ENCODE measurements at regions not wholly inside any gene's neighbourhood (a gene's known extent, or its start where the extent isn't known, plus 50 kb on each side); places are given as distances from the start of the nearest gene placed in this dataset.
A peak's percentile ranks its signal among the peaks of the same experiment; 100 is the strongest.
"Not testable (repeated sequence)": the region's sequence is repeated elsewhere in the genome, so short reads cannot be mapped to it uniquely, and the experiment has no call there.

DNA sequence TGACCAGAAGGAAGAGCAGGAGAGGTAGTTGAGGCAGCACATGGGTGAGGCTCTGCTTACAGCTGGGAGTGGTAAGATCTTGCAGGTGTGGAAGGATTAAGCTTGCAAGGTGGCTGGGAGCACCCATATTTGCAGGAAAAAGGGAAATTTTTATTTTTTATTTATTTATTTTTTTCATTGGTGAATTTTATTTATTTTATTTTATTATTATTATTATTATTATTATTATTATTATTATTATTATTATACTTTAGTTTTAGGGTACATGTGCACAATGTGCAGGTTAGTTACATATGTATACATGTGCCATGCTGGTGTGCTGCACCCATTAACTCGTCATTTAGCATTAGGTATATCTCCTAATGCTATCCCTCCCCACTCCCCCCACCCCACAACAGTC, 297.4 kb upstream of the BOD1L1 start:
- not testable (repeated sequence) for DNase-seq

DNA sequence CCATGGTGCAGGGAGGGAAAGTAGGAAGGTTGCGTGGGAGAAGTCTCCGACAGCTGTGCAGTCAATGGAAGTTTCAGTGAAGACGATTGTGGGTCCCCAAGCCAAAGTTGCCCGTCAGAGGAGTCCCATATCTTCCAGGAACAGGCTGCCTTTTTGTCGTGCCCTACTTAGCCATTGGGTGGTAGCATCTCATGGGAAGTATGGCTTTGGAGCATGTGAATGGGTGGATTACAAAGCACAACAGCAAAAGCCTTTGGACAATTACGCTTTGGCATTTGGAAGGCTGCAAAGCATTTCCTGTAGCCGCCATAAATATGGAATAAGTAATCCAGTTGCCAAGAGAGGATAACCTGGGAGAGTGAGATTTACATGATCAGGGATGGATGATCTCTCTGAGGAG, 300.7 kb upstream of the BOD1L1 start:
- no peak for DNase-seq

DNA sequence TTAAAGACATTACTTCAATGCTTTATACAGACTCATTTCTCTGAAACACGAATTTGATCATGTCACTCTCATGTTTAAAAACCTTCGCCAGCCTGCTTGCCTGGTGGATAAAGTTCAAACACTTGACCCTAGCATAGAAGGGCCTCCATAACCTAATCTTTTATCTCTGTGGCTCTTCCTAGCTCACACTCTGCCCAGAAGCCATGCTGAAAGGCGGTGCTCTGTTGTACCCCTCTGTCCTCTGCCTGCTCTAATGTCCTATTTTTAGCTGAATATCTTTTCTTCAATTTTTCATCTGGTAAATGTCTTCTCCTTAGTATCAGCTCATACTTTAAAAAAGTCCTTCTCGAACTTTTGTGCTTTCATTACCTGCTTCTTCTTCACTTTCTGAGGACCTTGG, 302.6 kb upstream of the BOD1L1 start:
- no peak for DNase-seq

DNA sequence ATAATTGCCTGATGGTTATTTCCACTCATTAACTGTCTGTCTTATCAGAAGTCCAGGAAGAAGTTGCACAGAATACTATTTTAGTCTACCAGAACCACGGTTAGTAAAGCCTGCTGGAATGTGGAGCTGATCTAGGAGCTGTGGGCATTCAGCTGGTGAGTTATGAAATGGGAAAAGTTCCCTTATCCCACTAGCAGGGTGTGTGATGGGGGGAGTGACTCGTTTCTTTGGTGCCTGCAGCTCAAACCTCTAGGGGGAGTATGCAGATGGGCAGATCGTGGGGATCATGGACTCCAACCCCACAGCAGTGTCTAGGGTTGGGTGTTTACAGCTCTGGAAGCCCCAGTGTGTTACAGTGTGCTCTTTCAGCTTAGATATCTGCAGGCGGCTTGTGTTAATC, 305.7 kb upstream of the BOD1L1 start:
- no peak for DNase-seq

DNA sequence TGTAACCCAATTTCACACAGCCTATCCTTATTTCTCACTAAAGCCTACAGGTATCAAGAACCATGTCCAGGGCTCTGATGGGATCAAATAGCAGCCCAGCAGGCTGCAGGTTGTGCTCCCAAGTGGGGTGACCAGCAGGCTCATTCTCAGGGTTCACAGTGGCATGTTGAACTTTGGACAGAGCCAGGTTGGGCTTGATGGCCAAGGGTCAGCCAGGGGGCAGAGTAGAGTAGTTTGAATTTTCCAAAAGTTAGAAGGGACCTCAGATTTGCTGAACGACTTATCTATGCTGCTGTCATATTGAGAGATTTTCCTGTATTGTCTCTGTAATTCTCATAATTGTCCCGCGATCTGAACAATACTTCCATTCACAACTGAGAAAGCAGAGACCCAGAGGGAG, 310.8 kb upstream of the BOD1L1 start:
- no peak for DNase-seq

DNA sequence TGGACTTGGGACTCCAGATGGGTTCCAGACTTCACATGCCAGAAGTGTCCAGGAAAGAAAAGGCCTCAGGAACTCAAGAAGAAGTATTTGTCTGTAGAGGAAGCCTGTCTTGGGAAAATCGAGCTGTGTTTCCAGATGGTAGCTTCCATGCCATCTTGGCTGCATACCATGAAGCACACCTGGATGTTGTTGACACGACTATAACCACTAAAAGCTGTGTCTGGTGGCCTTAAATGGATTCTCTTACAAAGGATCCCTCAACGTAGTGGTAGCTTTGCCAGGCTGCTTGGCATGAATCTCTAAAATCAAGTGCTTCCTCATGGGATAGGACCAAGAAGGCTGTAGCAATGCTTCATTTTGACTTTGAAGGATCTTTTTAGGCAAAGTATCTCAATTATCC, 313.4 kb upstream of the BOD1L1 start:
- DNase-seq, result no peak

DNA sequence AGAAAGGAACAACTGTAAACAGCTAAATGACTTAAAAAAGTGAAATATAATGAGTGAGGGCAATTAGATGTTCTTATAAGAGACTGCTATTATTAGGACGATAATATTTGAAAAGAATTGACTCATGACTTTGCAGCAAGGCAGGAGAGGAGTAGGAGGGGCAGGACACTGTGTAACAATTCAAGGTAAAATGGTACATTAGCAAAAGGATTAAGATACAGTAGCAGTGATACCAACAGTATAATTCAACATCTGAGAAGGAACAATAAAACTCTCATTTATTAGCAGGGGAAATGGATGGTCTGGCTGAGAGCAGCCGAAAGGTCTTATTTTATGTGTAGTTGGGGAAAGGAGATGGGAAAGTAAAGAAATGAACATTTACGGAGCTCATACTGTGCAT, 315.5 kb upstream of the BOD1L1 start:
- peak in 1 of 51 donors; percentile 43 for DNase-seq

DNA sequence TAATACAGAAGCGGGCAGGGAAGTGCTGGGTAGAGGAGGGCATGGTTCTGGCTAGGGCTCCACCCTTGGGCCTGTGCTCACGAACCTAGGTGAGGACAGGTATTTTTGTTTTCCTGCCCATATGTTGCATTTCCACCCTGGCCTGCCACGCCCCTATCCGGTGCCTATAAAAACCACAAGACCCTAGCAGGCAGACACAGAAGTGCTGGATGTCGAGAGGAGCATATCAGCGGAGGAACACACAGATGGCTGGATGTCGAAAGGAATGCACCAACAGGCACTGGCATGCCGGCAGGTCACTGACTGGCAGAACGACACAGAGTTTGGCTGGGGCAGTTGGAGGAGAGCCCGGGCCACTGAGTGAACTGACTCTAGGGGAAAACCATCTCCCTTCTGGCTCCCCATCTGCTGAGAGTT, 316.6 kb upstream of the BOD1L1 start:
- DNase-seq, result no peak

DNA sequence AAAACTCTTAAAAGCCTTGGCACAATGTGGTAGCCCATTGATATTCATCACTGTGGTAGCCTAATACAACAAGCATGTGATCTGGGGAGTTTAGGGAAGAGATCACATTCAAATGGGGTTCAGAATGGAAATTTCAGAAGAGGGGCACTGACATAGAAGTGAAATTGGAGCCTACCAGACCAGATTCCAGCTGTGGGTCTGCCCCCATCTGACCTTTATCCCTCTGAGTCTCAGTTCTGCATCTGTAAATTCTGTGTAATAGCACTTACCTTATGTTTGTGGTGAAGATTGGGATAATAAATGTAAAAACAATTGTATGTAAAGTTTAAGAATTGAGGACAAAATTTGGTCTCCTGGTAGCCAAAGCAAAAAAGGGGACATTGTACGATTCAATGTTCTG, 320.4 kb upstream of the BOD1L1 start:
- DNase-seq, result no peak

DNA sequence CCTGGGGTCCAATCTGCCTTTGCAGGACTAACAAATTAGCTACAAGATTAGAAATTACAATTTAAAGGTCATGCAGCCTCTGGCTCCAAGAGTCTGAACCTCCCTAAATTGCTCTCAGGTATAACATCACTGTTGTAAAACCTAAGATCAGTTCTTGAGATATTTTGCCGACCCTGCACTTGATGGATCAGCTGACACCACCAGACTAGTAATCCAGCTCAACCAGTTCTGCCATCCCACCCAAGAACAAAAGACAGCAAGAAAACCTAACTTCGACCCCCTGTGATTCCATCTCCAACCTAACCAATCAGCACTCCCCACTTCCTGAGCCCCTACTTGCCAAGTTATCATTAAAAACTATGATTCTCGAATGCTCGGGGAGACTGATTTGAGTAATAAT, 323.0 kb upstream of the BOD1L1 start:
- no peak for DNase-seq

DNA sequence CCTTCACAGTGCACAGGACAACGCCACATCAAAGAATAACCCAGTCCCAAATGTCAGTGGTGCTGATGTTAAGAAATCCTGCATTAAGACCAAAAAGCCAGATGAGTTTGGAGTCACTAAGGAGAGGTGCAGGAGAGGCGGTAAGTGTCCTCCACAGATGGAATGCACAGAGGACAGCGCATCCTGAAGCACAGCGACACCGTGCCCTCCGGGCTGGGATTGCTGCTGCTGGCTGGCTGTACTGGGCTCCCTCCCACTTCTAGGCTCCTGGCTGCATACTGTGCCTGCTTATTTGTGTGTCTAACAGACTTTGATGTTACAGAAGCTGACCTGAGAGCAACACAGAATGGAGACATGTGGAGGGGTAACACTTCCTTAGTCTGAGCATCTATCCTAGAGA, 325.6 kb upstream of the BOD1L1 start:
- no peak for DNase-seq

DNA sequence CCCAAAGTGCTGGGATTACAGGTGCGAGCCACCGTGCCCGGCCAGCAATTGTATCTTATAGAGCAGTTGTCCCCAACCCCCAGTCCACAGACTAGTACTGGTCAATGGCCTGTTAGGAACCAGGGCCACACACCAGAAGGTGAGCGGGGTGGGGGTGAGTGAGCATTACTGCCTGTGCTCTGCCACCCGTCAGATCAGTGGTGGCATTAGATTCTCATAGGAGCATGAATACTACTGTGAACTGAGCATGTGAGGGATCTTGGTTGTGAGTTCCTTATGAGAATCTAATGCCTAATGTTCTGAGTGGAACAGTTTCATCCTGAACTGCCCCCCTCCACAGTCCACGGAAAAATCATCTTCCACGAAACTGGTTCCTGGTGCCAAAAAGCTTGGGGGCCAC, 328.0 kb upstream of the BOD1L1 start:
- DNase-seq, result no peak

DNA sequence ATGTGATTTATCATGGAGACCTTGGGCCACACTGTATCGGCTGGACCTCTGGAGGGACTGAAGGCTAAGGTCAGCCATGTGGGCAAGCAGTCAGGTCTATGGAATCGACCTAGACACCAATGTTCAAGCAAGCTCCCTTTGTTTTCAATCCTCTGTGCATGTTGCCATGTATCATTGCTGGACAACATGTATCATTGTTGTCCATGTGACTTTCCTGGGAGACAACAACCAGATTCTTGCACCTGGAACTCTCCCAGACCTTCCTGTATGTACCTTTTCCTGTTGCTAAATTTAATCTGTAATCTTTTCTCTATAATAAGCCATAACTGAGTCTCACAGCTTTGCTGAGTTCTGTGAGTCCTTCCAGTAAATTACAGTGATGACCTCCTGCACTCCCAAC, 329.4 kb upstream of the BOD1L1 start:
- DNase-seq, result no peak

DNA sequence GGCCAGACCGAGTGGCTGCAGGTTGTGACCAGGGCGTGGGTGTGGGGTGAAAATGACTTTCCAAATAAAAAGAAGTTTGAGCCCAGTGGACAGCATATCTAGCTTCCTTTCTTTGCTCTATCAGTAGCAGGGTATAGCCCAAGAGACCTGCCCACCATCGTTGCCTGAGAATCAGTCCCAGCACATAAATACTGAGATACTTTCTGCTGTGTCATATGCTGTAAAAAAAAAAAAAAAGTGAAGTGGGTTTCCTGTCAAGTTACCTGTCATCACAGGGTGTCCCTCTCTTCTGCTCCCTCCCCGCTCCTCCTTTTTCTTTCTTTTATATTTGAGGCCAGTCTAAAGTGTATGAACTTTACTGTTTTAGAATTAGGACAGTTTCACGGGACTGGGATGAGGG, 330.3 kb upstream of the BOD1L1 start:
- no peak for DNase-seq

DNA sequence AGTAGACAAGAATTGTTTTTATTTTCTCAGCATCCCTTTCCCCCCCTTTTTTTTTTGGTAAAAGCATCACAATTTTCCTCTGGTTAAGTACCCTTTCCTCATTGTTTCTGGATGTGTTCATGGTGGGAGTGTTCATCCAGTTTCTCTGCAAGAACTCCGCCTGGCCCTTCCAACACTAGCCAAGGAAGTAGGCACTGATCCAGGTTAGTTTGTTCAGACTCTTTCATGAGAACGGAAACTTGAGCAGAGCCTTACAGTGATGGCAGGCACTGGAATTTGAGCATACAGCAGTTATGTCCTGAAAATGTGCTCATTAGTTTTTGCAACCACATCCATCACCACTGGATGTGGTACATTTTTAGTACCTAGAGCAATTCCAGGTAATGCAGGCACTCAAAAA, 336.1 kb upstream of the BOD1L1 start:
- DNase-seq, result no peak

DNA sequence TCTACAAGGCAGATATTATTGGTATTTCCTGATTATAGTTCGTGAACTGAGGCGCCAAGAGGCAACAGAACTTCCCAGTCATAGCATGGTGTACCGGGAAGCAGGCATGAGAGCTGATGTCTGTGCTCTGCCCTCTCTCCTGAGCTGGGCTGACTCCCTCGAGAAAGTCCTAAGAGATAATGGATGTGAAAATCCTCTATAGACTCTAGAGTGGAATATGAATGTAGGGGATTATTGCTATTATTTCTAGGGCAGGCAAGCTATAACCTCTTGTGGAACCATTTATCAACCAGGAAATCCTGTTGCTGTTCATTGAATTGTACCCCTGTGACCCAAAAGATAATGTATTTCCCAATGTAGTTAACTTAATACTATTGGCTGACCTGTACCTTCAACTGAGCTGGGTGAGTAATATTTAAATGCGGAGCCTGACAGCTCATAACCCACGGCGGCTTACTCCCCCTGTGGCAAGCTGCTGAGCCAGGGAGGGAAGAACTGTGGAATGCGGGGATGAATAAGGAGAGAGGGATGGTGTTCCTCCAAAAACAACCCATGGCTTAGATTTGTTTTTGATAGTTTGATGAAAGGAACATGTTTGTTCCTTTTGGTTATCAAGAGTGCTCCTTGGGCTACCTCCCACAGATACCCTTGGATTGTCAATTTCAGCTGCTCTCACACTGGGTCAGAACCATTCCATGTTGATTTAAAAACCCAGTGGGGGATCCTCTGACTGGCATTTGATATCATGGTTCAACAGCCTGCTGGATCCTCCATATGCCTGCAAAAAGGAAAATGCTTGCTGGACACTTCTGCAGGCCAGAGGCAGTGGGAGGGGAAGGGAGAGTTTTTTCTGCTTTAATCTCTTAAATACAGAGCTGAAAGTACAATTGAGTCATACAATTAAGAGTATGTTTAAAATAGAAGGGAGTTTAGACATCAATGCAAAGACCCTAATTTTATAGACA, 339.0 kb upstream of the BOD1L1 start:
- DNase-seq, result no peak

DNA sequence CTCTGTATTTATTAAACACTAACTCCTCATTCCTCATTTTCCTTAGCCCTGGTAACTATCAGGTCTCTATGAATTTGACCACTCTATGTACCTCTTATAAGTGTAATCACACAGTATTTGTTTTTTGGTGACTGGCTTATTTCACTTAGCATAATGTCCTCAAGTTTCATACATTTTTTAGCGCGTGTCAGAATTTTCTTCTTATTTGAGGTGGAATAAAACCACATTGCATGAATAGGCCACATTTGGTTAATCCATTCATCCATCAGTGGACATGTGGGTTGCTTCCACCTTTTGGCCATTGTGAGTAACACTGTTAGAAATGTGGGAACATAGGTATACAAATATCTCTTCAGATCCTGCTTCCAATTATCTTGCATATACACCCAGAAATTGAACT, 341.2 kb upstream of the BOD1L1 start:
- DNase-seq, result no peak

DNA sequence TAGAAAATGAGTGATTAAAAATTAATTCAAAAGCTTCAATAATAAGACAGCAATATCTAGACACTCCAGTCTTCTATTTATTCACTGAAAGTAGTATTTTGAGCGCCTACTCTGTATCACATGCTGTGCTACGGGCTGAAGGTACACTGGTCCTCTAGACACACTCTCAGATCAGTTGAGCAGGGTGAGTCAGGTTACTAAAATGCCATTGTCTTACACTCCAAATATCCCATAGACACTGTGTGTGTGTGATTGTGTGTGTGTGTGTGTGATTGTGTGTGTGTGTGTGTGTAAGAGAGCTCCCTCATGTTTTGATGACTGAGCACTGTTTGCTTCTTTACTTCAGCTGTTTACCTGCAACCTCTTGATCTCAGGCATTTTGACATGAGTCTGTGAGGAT, 342.8 kb upstream of the BOD1L1 start:
- no peak for DNase-seq

DNA sequence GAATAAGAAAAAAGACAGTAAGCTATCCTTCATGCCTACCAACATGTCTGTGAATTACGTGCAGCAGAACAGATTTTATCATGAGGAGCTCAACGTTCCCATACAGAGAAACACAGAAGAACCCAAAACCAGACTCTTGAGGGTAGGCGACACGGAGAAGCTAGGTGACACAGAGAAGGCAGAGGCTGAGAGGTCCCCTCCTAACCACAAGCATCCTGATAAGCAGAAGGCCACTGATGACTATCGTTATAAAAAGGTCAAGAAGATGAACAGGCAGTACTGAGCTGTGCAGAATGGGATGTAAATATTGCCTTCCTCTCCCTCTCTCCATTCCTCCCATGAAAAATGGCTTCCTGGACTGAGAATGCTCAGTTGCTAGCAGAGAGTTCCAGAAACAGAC, 350.2 kb upstream of the BOD1L1 start:
- no peak for DNase-seq

DNA sequence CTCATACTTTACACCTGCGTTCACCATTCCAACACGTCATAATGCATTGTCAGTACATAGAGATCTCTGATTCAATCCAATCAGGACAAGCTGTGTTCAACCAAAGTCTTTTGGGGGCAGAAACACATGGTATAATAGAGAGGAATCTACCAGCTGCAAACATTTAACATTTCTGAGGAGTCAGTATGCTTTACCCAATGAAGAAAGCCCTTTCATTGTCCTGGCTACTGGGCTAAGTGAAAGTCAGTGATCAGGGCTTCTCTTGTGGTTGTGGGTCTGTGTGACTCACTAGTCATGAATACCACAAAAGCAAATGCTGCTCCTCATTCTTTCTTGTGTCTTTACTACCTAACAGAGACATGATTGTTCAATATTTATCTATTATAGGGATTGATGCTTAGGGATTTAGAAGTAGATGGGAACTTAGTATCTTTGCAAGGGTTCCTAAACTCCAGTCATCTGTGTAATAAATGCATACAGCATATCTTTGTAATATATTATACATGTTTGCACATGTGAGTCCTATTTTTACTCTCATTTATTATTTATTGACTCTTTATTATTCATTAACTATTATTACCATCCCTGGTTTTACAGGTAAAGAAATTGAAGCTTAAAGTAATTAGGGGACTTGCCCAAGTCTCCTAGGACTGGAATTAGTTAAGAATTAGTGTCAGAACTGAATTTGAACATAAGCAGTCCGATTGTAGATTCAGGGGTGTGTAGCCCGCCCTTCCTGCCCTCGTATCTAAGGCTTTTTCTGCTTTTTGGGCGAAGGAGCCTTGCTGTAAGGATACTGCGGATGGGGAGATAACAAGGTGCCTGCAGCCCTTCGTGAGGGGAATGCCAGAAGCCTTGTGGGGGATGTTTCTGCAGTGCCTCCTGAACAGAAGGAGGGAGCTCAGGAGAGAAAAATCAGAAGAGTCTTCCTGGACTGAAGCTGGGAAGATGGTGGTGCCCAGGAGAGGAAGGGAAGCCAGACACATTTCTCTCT, 353.1 kb upstream of the BOD1L1 start:
- DNase-seq, result peak in 1 of 51 donors; percentile 12

DNA sequence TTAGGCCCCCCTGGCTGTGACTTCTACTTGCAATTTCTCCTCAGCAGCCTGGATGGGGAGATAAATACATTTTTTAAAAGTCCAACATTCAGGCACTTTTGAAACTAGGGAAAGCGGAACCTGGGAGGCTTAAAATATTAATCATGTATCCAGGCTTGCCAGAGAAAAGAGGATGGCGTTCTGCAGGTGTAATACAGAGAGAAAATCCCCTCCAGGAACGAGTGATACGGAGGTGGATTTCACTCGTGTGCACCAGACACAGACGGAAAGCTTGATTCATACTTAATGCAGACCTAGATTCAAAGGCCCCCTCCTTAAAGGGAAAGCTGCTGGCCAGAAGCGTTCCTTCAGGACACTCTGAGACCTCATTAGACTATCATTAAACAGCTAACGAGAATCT, 354.0 kb upstream of the BOD1L1 start:
- no peak for DNase-seq

DNA sequence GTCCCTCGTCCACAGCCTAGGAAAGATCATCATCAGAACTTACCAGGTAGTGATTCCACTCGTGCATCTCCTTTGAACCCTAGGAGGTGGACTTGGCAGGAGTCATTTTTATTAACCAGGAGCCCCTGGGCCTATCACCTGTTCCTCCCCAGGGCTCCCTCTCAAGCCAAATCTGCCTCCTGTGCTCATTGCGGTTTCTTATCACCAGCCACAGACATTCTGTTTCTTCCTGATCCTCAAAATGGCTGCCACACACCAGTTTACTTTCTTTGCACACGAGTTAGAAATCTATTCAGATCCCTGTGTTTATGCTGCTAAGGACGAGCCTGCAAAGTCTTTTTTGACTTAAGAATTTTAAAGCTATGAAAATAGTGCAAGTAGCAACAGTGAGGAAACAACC, 354.5 kb upstream of the BOD1L1 start:
- no peak for DNase-seq

Data from hypothalamus (tissue), 51 donors.